H1 (cell line): ENCODE measurements at regions not wholly inside any gene's neighbourhood (a gene's known extent, or its start where the extent isn't known, plus 50 kb on each side); places are given as distances from the start of the nearest gene placed in this dataset.
A peak's percentile ranks its signal among the peaks of the same experiment; 100 is the strongest.
"Not testable (repeated sequence)": the region's sequence is repeated elsewhere in the genome, so short reads cannot be mapped to it uniquely, and the experiment has no call there.

Source experiments
- CTCF ChIA-PET: fragments of 300-600 bp; sonication (Branson Sonifier 250); formaldehyde crosslinking; loops from one replicate; lab custom pipeline; 2021; ENCODE audit not compliant: partially characterized antibody; lab: Charles Lee
- POLR2A ChIA-PET: fragments of 300-600 bp; sonication (Branson Sonifier 250); formaldehyde crosslinking; loops from one replicate; lab custom pipeline; 2021; ENCODE audit warnings: inconsistent platforms; ENCODE audit not compliant: partially characterized antibody; lab: Charles Lee
- DNase-seq, 2 experiments: peaks; one replicate each; pipeline versions ENCODE4 v3.0.0 to v3.0.0-alpha.2; 2010 to 2022; ENCODE audit warnings: low spot score in 2 of 2, low read depth in 1 of 2, mixed read lengths in 1 of 2
- FAIRE-seq: peaks from 2 replicates; lab custom pipeline; 2011; peaks lifted over from hg19 to GRCh38; lab: Jason Lieb, UNC
- H2AFZ ChIP-seq: 2 replicates; pipeline ENCODE4 v1.8.1; 2012; ENCODE audit warnings: low read length, inconsistent platforms
- H2AK5ac ChIP-seq: 2 replicates; pipeline ENCODE4 v1.6.1; 2013; ENCODE audit warnings: low read depth, low read length
- H2BK120ac ChIP-seq: replicated peaks from 2 replicates; pipeline ENCODE3; 2013; ENCODE audit warnings: low read depth, low read length, inconsistent platforms
- H2BK12ac ChIP-seq: 2 replicates; pipeline ENCODE4 v1.6.1; 2013; ENCODE audit warnings: low read depth, low read length
- H2BK15ac ChIP-seq: 2 replicates; pipeline ENCODE4 v1.6.1; 2013; ENCODE audit warnings: low read length
- H2BK20ac ChIP-seq: 2 replicates; pipeline ENCODE4 v1.6.1; 2013; ENCODE audit warnings: low read length
- H2BK5ac ChIP-seq: 2 replicates; pipeline ENCODE4 v1.6.1; 2013; ENCODE audit warnings: low read depth, low read length
- H3K14ac ChIP-seq: 2 replicates; pipeline ENCODE4 v1.6.1; 2013; ENCODE audit warnings: inconsistent platforms; ENCODE audit not compliant: insufficient read length
- H3K18ac ChIP-seq: 2 replicates; pipeline ENCODE4 v1.6.1; 2013; ENCODE audit warnings: low read length; ENCODE audit errors: extremely low read depth
- H3K23ac ChIP-seq: 2 replicates; pipeline ENCODE4 v1.6.1; 2013; ENCODE audit warnings: inconsistent platforms; ENCODE audit not compliant: insufficient read length
- H3K23me2 ChIP-seq: 2 replicates; pipeline ENCODE4 v1.6.1; 2013; ENCODE audit warnings: low read depth, low read length
- H3K27ac ChIP-seq: 2 replicates; pipeline ENCODE4 v1.6.1; 2011; ENCODE audit warnings: low read depth, low read length, inconsistent platforms
- H3K27me3 ChIP-seq, 4 experiments: replicated peaks in 1 of 4; 1 replicate in 1 of 4; 2 replicates in 3 of 4; pipeline versions ENCODE4 v1.6.1 to v1.8.1; 2011 to 2013; ENCODE audit warnings: low read length in 3 of 4, mild to moderate bottlenecking in 3 of 4, inconsistent platforms in 2 of 4, mixed read lengths in 2 of 4, moderate library complexity in 1 of 4; ENCODE audit not compliant: control insufficient read depth in 3 of 4, insufficient read depth in 3 of 4; ENCODE audit errors: extremely low read depth in 1 of 4
- H3K36me3 ChIP-seq, 4 experiments: 2 replicates each; pipeline versions ENCODE4 v1.6.1 to v1.8.1; 2011 to 2013; ENCODE audit warnings: mild to moderate bottlenecking in 4 of 4, low read length in 3 of 4, moderate library complexity in 2 of 4, control low read depth in 1 of 4, inconsistent platforms in 1 of 4; ENCODE audit not compliant: insufficient read depth in 4 of 4, control insufficient read depth in 2 of 4
- H3K4ac ChIP-seq: replicated peaks from 2 replicates; pipeline ENCODE3; 2013; ENCODE audit warnings: low read length, low read depth, mixed read lengths, inconsistent platforms; ENCODE audit not compliant: insufficient read length
- H3K4me1 ChIP-seq, 4 experiments: replicated peaks in 1 of 4; 1 replicate in 1 of 4; 2 replicates in 3 of 4; pipeline versions ENCODE4 v1.6.1 to v1.8.1; 2011 to 2013; ENCODE audit warnings: low read length in 3 of 4, inconsistent platforms in 2 of 4, mixed read lengths in 1 of 4; ENCODE audit not compliant: insufficient read depth in 4 of 4, control insufficient read depth in 3 of 4
- H3K4me2 ChIP-seq, 2 experiments: 2 replicates each; pipeline versions ENCODE4 v1.6.1 to v1.8.1; 2011 to 2013; ENCODE audit warnings: low read depth in 2 of 2, low read length in 2 of 2, control low read depth in 1 of 2, inconsistent platforms in 1 of 2, mild to moderate bottlenecking in 1 of 2; ENCODE audit not compliant: insufficient read depth in 1 of 2
- H3K4me3 ChIP-seq, 4 experiments: fragments of 200-600, 300-600 bp in 1 of 4; sonication (generic), shearing (Covaris generic), sonication (Bioruptor Twin) in 1 of 4; 2 replicates each; pipeline versions ENCODE4 v1.5.1 to v1.8.1; 2011 to 2016; ENCODE audit warnings: low read length in 4 of 4, low read depth in 3 of 4, control low read depth in 2 of 4, inconsistent platforms in 2 of 4, mild to moderate bottlenecking in 2 of 4, mixed read lengths in 1 of 4, moderate library complexity in 1 of 4; ENCODE audit not compliant: insufficient read depth in 2 of 4; ENCODE audit errors: extremely low read depth in 1 of 4
- H3K56ac ChIP-seq: replicated peaks from 2 replicates; pipeline ENCODE3; 2013; ENCODE audit warnings: low read depth, mild to moderate bottlenecking, mixed read lengths, low read length, inconsistent platforms; ENCODE audit not compliant: insufficient read length
- H3K79me1 ChIP-seq: 2 replicates; pipeline ENCODE4 v1.6.1; 2013; ENCODE audit warnings: low read depth, low read length, control low read depth
- H3K79me2 ChIP-seq, 2 experiments: 2 replicates each; pipeline versions ENCODE4 v1.6.1 to v1.8.1; 2012 to 2013; ENCODE audit warnings: low read length in 2 of 2, mild to moderate bottlenecking in 2 of 2, inconsistent platforms in 1 of 2; ENCODE audit not compliant: insufficient read depth in 2 of 2, control insufficient read depth in 1 of 2
- H3K9ac ChIP-seq, 4 experiments: replicated peaks in 1 of 4; 1 replicate in 1 of 4; 2 replicates in 3 of 4; pipeline versions ENCODE4 v1.6.1 to v1.8.1; 2011 to 2013; ENCODE audit warnings: low read depth in 3 of 4, low read length in 3 of 4, control low read depth in 2 of 4, mild to moderate bottlenecking in 2 of 4, moderate library complexity in 2 of 4, inconsistent platforms in 1 of 4; ENCODE audit errors: extremely low read depth in 1 of 4
- H3K9me3 ChIP-seq, 2 experiments: 2 replicates each; pipeline versions ENCODE4 v1.6.1 to v1.8.1; 2012 to 2013; ENCODE audit warnings: mild to moderate bottlenecking in 2 of 2, moderate library complexity in 2 of 2, control low read depth in 1 of 2, inconsistent platforms in 1 of 2, low read depth in 1 of 2, low read length in 1 of 2, mixed read lengths in 1 of 2; ENCODE audit not compliant: insufficient read depth in 2 of 2
- H4K20me1 ChIP-seq, 2 experiments: replicated peaks in 1 of 2; 2 replicates each; pipeline versions ENCODE3 to v1.8.1; 2011 to 2013; ENCODE audit warnings: inconsistent platforms in 2 of 2, low read length in 2 of 2, mild to moderate bottlenecking in 1 of 2; ENCODE audit not compliant: insufficient read depth in 2 of 2, control insufficient read depth in 1 of 2
- H4K5ac ChIP-seq: 2 replicates; pipeline ENCODE4 v1.6.1; 2013; ENCODE audit warnings: low read length, low read depth, mixed read lengths, inconsistent platforms; ENCODE audit not compliant: insufficient read length
- H4K8ac ChIP-seq: 2 replicates; pipeline ENCODE4 v1.8.0; 2013; ENCODE audit warnings: mild to moderate bottlenecking, moderate library complexity, low read length, inconsistent platforms; ENCODE audit not compliant: insufficient read depth; ENCODE audit errors: extremely low read depth
- H4K91ac ChIP-seq: replicated peaks from 2 replicates; pipeline ENCODE3; 2013; ENCODE audit warnings: low read length, mixed read lengths, inconsistent platforms; ENCODE audit not compliant: insufficient read length
- JUND ChIP-seq: IDR thresholded peaks from 2 replicates; pipeline ENCODE4 v1.6.1; 2011; ENCODE audit warnings: mild to moderate bottlenecking, improper control_type of control experiment, low read length
- RAD21 ChIP-seq, 2 experiments: IDR thresholded peaks in 1 of 2; conservative IDR thresholded peaks in 1 of 2; 2 replicates each; pipeline ENCODE4 v1.6.1; 2011; ENCODE audit warnings: low read depth in 2 of 2, low read length in 2 of 2, improper control_type of control experiment in 1 of 2, inconsistent platforms in 1 of 2, mild to moderate bottlenecking in 1 of 2, moderate library complexity in 1 of 2
- WGBS, 2 experiments: shearing (Covaris generic) in 1 of 2; methylation state at CpG; one replicate each; pipeline versions ENCODE4 v1.1.6 to v1.1.7; 2013 to 2015; ENCODE audit warnings: low lambda C conversion rate in 2 of 2, mixed read lengths in 2 of 2, inconsistent platforms in 1 of 2, low coverage in 1 of 2, missing lambda C conversion rate in 1 of 2; ENCODE audit not compliant: insufficient replicate concordance in 2 of 2, insufficient coverage in 1 of 2, insufficient read length in 1 of 2; ENCODE audit errors: extremely low coverage in 1 of 2, missing lambda C conversion rate in 1 of 2; 5-methylcytosine and 5-hydroxymethylcytosine counted together

- Histone ChIP-seq H3K18ac (no peak overlapping the region), H3K79me1 (no peaks in the 10 kb centered on the region), H3K27ac (no peak overlapping the region), H2BK12ac (no peak overlapping the region), H4K20me1 (no peaks in the 10 kb centered on the region), H3K27me3 (no peaks in the 10 kb centered on the region), H4K8ac (no peak overlapping the region), H3K14ac (no peak overlapping the region), H3K36me3 (no peaks in the 10 kb centered on the region), H2BK5ac (no peak overlapping the region), H2BK20ac (no peak overlapping the region), H3K23me2 (no peaks in the 10 kb centered on the region), H3K79me2 (no peaks in the 10 kb centered on the region), H3K9ac (no peak overlapping the region), H4K91ac (no peak overlapping the region), H3K4me2 (no peak overlapping the region), H4K5ac (no peak overlapping the region), H3K23ac (no peak overlapping the region), H3K4me3 (no peak overlapping the region), H3K9me3 (no peaks in the 10 kb centered on the region), H2BK120ac (no peak overlapping the region), H2AFZ (no peak overlapping the region), H2BK15ac (no peak overlapping the region), H3K4me1 (no peaks in the 10 kb centered on the region), H3K4ac (no peak overlapping the region), H3K56ac (no peak overlapping the region), H2AK5ac (no peak overlapping the region)
- ChIA-PET POLR2A (no interaction called here), CTCF (interaction anchor here (0.9 to 1.2 kb wide), 2 partner anchors 420 to 646 kb away, joined by 3 to 4 read pairs; no protein-coding TSS in a partner anchor)
- DNase-seq, result no peak
- TF ChIP-seq JUND (no peak), RAD21 (IDR thresholded peaks at IDR 0.05 in 1 of 2, conservative IDR thresholded peaks at IDR 0.05 in 1 of 2; ENCODE audit: low read depth in 2 of 2, low read length in 2 of 2) (0 out of 4 replicates have a peak, but pooled peaks have one; percentile 1 to 5)
- no peak for FAIRE-seq
- WGBS, 2 experiments, result 73% methylated on average over 3 of the region's 3 CpGs; no CpG with 5 or more reads in 1 of the 2 experiments
Observed at GRCh38 chr5:121462441-121462840, 389.2 kb upstream of the FTMT start.

GRCh38 chr5:121471222-121471621 lies 380.5 kb upstream of the FTMT start:
- H3K23me2 ChIP-seq, H3K4ac ChIP-seq, H3K79me2 ChIP-seq, H3K18ac ChIP-seq, H3K27me3 ChIP-seq, H2BK5ac ChIP-seq, CTCF ChIA-PET, H3K27ac ChIP-seq, H3K23ac ChIP-seq, H4K5ac ChIP-seq, H3K56ac ChIP-seq, H3K4me2 ChIP-seq, DNase-seq, H3K14ac ChIP-seq, H2AK5ac ChIP-seq, H2AFZ ChIP-seq, H3K4me3 ChIP-seq, H3K36me3 ChIP-seq, H4K91ac ChIP-seq, H3K79me1 ChIP-seq, H2BK12ac ChIP-seq, H2BK120ac ChIP-seq, H3K4me1 ChIP-seq, H3K9ac ChIP-seq, H2BK15ac ChIP-seq, FAIRE-seq, H2BK20ac ChIP-seq, H4K8ac ChIP-seq, H3K9me3 ChIP-seq, POLR2A ChIA-PET, H4K20me1 ChIP-seq: not testable (repeated sequence)
